Sigmoid colon (tissue), 6 donors: ENCODE measurements at regions not wholly inside any gene's neighbourhood (a gene's known extent, or its start where the extent isn't known, plus 50 kb on each side); places are given as distances from the start of the nearest gene placed in this dataset.

Experiments
- DNase-seq: peaks from one replicate; pipeline ENCODE4 v3.0.0-alpha.2; 2019
- H3K27ac ChIP-seq, 4 donors: fragments of 200-600 bp; sonication (generic); one replicate each; pipeline ENCODE4 v1.5.1; 2016 to 2019; ENCODE audit warnings: mild to moderate bottlenecking in 1 of 4
- H3K27me3 ChIP-seq, 3 donors: fragments of 200-600 bp; sonication (generic); one replicate each; pipeline ENCODE4 v1.5.1; 2019; ENCODE audit warnings: mild to moderate bottlenecking in 1 of 3
- H3K36me3 ChIP-seq, 4 donors: fragments of 200-600 bp; sonication (generic); one replicate each; pipeline ENCODE4 v1.5.1; 2016 to 2019
- H3K4me1 ChIP-seq, 4 donors: fragments of 200-600 bp; sonication (generic); one replicate each; pipeline ENCODE4 v1.5.1; 2017 to 2019
- H3K4me3 ChIP-seq, 4 donors: fragments of 200-600 bp; sonication (generic); one replicate each; pipeline ENCODE4 v1.5.1; 2017 to 2019; ENCODE audit warnings: mild to moderate bottlenecking in 2 of 4, moderate library complexity in 1 of 4
- H3K9me3 ChIP-seq, 4 donors: fragments of 200-600 bp in 3 of 4; sonication (generic) in 3 of 4; one replicate each; pipeline versions ENCODE4 v1.5.1 to v1.6.1; 2013 to 2019
- EP300 ChIP-seq, 4 donors: sonication (generic); formaldehyde crosslinking; IDR thresholded peaks; one replicate each; pipeline ENCODE4 v1.6.1; 2017; ENCODE audit warnings: antibody characterized with exemption in 4 of 4
- POLR2A ChIP-seq, 2 donors: fragments of 450-650 bp; IDR thresholded peaks; one replicate each; pipeline ENCODE4 v1.6.1; 2016; ENCODE audit warnings: antibody characterized with exemption in 2 of 2, mild to moderate bottlenecking in 2 of 2, moderate library complexity in 2 of 2
- POLR2AphosphoS5 ChIP-seq, 4 donors: sonication (generic); formaldehyde crosslinking; IDR thresholded peaks; one replicate each; pipeline ENCODE4 v1.6.1; 2017; ENCODE audit warnings: antibody characterized with exemption in 4 of 4
- WGBS, 2 donors: extraction: QIAGEN DNeasy Blood & Tissue Kit; methylation state at CpG; one replicate each; pipeline ENCODE4 v1.1.7; 2013; 5-methylcytosine and 5-hydroxymethylcytosine counted together
- intact Hi-C: fragments of 100-400 bp; cut with DNase I; formaldehyde crosslinking; loops from one replicate; pipeline ENCODE4 v1.15.1; 2023
- TF ChIP-seq, protein P1 (sequence below), 4 experiments: fragments of 450-650 bp in 3 of 4; fragments of 200-600 bp in 1 of 4; IDR thresholded peaks; one replicate each; pipeline ENCODE4 v1.5.1; 2016 to 2019; ENCODE audit warnings: antibody characterized with exemption in 4 of 4, mild to moderate bottlenecking in 3 of 4, moderate library complexity in 2 of 4
- donor health status: healthy with polysubstance abuse.
- donor health status: healthy.

GRCh38 chr6:12527339-12527738, 189.2 kb upstream of the PHACTR1 start:
- no peak for TF ChIP-seq POLR2AphosphoS5 (IDR thresholded peaks at IDR 0.05)
- TF ChIP-seq POLR2A (IDR thresholded peaks at IDR 0.05): no peak
- no peak for TF ChIP-seq EP300 (IDR thresholded peaks at IDR 0.05)
- TF ChIP-seq, protein P1, sequence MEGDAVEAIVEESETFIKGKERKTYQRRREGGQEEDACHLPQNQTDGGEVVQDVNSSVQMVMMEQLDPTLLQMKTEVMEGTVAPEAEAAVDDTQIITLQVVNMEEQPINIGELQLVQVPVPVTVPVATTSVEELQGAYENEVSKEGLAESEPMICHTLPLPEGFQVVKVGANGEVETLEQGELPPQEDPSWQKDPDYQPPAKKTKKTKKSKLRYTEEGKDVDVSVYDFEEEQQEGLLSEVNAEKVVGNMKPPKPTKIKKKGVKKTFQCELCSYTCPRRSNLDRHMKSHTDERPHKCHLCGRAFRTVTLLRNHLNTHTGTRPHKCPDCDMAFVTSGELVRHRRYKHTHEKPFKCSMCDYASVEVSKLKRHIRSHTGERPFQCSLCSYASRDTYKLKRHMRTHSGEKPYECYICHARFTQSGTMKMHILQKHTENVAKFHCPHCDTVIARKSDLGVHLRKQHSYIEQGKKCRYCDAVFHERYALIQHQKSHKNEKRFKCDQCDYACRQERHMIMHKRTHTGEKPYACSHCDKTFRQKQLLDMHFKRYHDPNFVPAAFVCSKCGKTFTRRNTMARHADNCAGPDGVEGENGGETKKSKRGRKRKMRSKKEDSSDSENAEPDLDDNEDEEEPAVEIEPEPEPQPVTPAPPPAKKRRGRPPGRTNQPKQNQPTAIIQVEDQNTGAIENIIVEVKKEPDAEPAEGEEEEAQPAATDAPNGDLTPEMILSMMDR (IDR thresholded peaks at IDR 0.05): no peak
- no peaks in the 10 kb centered on the region for H3K36me3 ChIP-seq
- peaks cover 0 to 2% (median 0%) of the 10 kb centered on the region in 4 donors for H3K9me3 ChIP-seq
- intact Hi-C loops: no loop called here
- 58 to 67% methylated on average over 2 of the region's 2 CpGs for WGBS, 2 donors
- H3K4me1 ChIP-seq: peaks cover 0 to 25% (median 15%) of the 10 kb centered on the region in 4 donors
- no peak overlapping the region for H3K4me3 ChIP-seq
- H3K27me3 ChIP-seq: no peaks in the 10 kb centered on the region
- H3K27ac ChIP-seq: no peak overlapping the region
- DNase-seq: no peak

GRCh38 chr6:12528136-12528535, 188.4 kb upstream of the PHACTR1 start:
- Histone ChIP-seq H3K4me1 (peaks cover 0 to 25% (median 15%) of the 10 kb centered on the region in 4 donors), H3K9me3 (peaks cover 0 to 2% (median 0%) of the 10 kb centered on the region in 4 donors), H3K4me3 (no peak overlapping the region), H3K27me3 (no peaks in the 10 kb centered on the region), H3K27ac (peak overlapping the region; percentile 15 to 66 (median 48)), H3K36me3 (no peaks in the 10 kb centered on the region)
- TF ChIP-seq, protein P1 (IDR thresholded peaks at IDR 0.05): no peak
- TF ChIP-seq POLR2A (IDR thresholded peaks at IDR 0.05): no peak
- TF ChIP-seq POLR2AphosphoS5 (IDR thresholded peaks at IDR 0.05): no peak
- no peak for TF ChIP-seq EP300 (IDR thresholded peaks at IDR 0.05)
- no peak for DNase-seq
- intact Hi-C loops: no loop called here
- WGBS, 2 donors: 20 to 33% methylated on average over 5 of the region's 5 CpGs

GRCh38 chr6:12528581-12529363, 187.8 kb upstream of the PHACTR1 start:
- Histone ChIP-seq H3K9me3 (peaks cover 0 to 2% (median 0%) of the 10 kb centered on the region in 4 donors), H3K4me3 (no peak overlapping the region), H3K27me3 (no peaks in the 10 kb centered on the region), H3K27ac (peak overlapping the region; percentile 15 to 66 (median 48)), H3K4me1 (peaks cover 0 to 25% (median 15%) of the 10 kb centered on the region in 4 donors), H3K36me3 (no peaks in the 10 kb centered on the region)
- DNase-seq: no peak
- WGBS, 2 donors: 11 to 46% methylated on average over 8 of the region's 8 CpGs
- TF ChIP-seq EP300 (IDR thresholded peaks at IDR 0.05): peak in 1 of 4 donors; percentile 25
- peak; percentile 42 to 87 (median 68) for TF ChIP-seq POLR2AphosphoS5 (IDR thresholded peaks at IDR 0.05)
- TF ChIP-seq, protein P1 (IDR thresholded peaks at IDR 0.05): no peak
- intact Hi-C loops: no loop called here

GRCh38 chr6:12529364-12530019, 187.1 kb upstream of the PHACTR1 start:
- intact Hi-C loops: no loop called here
- 23 to 58% methylated on average over 9 of the region's 9 CpGs for WGBS, 2 donors
- Histone ChIP-seq H3K4me1 (peaks cover 0 to 25% (median 15%) of the 10 kb centered on the region in 4 donors), H3K36me3 (no peaks in the 10 kb centered on the region), H3K4me3 (no peak overlapping the region), H3K27ac (peak overlapping the region in 1 of 4 donors; percentile 66), H3K27me3 (no peaks in the 10 kb centered on the region), H3K9me3 (peaks cover 0 to 1% (median 0%) of the 10 kb centered on the region in 4 donors)
- no peak for DNase-seq
- TF ChIP-seq POLR2A (IDR thresholded peaks at IDR 0.05) (no peak), EP300 (IDR thresholded peaks at IDR 0.05) (no peak), POLR2AphosphoS5 (IDR thresholded peaks at IDR 0.05) (no peak)
- TF ChIP-seq, protein P1 (IDR thresholded peaks at IDR 0.05): no peak
